GM19099 (cell line): ENCODE measurements at regions not wholly inside any gene's neighbourhood (a gene's known extent, or its start where the extent isn't known, plus 50 kb on each side); places are given as distances from the start of the nearest gene placed in this dataset.
A peak's percentile ranks its signal among the peaks of the same experiment; 100 is the strongest.

ENCODE experiments used
- POLR2A ChIP-seq: IDR thresholded peaks from 3 replicates; pipeline ENCODE4 v1.6.1; 2011; ENCODE audit warnings: low read depth; ENCODE audit not compliant: insufficient read length; ENCODE audit errors: extremely low read depth

DNA sequence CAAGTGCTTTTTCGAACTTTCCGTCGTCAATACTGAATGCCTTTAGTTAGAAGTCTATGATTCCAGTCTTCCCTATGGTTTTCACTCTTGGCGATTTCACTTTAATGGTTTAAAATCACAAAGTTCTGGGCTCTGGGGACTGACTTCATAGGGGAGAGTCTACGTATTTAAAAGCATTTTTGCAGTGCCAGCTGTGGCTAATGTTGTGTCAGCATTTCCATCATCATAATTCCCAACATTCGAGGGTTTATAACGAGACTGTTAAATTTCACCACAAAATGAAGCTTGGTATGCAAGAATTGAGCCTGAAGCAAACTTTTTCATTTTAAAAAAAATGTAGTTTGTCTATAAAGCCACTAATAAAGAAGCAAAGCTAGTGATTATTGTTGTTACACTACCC lies 242.7 kb downstream of the SOX4 start:
- TF ChIP-seq POLR2A: no peak

DNA sequence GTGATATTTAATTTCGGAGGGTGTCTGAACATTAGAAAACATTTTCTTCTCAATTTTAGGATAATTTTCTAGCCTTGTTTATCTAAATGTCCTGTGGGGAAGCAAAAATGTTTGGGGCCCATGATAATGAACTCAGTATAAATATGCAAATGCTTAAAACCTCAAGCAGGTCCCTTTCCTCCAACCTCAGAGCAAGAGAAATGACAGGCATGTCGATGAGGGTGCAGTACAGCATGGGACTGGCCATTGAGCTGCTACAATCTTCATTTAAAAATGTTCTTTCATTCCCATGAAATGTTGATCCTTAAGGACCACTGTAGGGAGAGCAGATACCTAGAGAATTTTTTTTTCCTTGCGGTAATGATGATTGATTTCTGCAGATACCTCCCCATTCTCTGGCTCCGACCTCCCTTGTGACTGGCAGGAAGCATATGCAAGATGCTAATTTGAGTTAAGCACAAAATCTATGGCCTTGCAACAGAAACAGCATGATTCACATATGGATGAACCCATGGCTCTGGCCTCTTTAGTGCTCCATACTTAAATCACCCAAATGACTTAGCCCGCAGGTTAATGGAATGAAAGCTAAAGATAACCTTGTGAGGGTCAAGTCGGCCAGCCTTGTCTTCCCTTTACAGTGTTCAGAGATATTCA lies 243.3 kb downstream of the SOX4 start:
- no peak for TF ChIP-seq POLR2A

DNA sequence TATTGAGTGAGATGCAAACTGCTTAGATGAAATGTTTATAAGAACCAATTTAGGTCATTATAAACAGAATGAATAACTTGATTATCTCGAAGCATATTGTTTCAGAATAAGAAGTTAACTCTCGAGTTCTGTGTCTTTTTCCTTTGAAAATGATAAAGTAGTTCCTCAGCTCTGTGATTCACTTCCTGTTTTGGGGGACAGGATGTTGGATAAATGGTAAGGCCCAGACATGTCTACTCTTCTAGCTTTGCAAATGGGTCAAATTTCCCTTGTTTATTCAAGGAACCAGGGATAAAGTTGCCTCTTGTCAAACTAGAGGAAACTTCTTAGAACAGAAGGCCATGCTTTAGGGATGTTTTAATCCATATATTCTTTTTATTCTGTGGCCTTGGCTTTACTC lies 246.9 kb downstream of the SOX4 start:
- TF ChIP-seq POLR2A: no peak

DNA sequence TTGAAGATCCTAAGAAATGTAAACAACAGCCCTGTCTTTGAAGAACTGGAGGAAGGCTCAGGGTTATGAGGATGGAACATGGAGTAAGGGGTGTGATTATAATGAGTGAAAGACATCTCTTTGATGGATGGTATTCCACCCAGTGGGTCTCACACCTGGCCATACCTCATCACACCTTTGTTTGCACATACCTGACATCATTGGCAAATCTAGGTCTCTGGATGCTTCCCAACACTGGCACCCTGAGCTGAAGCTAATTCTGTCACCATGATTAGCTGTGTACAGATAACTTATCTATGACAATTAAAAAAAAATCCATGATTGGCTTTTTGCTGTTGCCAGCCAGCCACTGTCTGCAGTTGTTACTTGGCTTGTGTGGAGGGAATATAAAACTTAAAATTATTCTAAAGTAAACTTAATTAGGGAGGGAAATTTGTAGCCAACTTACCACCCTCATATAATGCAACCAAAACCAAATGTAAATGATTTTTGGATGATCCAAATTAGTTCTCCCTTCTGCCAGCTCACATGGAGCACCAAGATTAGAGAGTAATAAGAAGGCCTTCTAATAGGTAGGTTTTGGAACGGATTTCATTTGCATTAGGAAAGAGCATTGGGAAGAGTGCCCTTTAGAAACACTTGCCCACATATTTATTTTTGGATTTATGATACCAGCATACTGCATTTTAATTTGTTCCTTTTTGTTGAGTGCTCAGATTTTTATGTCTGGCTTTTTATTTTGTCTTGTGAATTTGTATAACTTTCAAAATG lies 249.5 kb downstream of the SOX4 start:
- TF ChIP-seq POLR2A: no peak

DNA sequence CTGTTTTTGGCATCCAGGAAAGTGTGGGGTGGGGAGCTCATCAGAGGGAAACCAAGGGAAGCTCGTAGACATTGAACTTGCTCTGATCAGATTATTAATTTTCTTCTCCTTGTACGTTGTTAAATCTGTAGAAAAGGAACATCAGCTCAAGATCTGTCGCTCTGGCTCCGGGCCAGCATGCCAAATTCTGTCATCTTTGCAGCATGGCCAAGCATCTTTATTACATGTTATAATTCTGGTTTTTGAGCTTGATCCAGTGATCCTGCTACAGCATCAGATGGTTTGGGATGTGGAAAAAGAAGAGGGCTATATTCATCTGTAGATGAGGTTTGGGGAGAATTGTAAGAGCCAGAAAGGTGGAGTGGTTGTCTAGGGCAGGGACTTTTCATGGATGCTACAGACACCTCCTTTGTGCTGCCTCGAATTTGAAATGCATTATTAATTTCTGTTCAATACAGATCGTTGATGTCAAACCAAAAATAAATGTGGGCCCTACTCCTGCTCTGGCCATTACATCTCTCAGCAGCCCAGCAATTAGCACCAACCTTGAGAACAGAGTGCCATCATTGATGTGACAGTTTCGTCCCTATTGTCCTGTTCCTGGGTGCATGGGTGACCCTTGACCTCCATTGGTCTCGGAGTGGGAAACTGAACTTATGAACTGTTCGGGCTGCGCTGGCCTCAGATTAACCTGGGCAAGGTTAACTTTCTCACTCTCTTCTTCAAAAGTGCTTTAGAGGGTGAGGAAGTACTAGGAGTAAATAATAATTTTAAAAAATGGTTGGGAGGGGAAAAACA lies 250.8 kb downstream of the SOX4 start:
- TF ChIP-seq POLR2A: no peak

- no peak for TF ChIP-seq POLR2A
Measured at GRCh38 chr6:21845018-21845417, 251.5 kb downstream of the SOX4 start.

- TF ChIP-seq POLR2A: no peak
Measured at GRCh38 chr6:21845439-21846140, 252.0 kb downstream of the SOX4 start.

DNA sequence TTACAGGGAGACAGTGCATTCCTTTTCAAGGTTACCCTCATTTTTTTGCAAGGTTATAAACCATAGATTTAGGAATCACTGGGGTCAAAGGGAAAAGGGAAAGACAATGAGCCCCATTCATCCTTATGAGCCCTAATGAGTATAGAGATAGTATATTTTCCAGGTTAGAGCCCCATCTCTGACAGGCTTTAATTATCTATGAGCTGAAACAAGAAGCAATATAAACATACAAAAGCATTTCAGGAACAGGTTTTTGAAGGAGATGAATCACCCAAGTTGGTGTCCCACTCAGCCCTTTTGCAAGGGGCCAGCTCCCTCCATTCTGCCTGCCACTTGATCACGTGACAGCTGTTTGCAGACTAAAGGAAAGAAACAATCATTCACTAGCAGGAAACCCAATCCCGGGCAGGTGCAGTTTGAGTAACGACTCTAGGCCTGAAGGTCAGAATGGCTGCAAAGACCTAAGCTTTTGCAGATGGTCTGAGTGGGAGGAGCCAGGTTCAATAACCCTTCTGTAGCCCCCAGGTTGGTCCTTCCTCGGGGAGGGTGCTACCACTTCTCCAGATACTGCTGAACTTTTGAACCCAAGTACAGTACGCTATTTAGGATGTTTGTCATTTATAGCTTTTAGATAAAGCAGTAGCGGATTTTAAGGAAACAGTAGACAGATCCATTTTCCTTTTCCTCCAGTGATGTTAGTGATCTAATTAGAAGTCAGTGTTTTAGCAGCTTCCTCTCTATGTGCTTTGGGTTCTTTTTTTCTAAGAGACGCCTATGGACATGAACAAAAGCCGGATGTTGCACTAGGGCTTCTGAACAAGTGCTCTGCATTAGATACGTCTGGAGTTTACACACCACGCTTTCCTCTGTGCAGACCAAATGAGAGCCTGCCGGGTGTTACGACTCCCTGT lies 253.2 kb downstream of the SOX4 start:
- peak; percentile 16 for TF ChIP-seq POLR2A

GRCh38 chr6:21847711-21848480 lies 254.3 kb downstream of the SOX4 start:
- no peak for TF ChIP-seq POLR2A

DNA sequence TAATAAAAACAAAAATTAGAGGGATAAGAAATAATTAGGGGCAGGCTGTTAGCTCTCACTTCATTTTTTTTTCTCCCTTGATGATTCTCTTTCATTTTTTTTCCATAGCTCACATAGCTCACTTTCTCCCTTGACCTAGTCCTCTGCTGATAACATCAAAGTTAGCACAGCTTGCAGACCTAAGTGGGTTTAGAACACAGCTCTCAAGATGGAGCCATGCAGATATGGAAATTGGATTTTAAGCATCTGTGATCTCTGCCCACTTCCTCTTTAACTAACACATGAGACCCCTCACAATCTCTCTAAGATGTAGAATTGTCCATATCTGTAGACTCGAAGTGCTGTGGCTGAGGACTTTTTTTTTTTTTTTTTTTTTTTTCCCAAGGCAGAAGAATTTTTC lies 257.1 kb downstream of the SOX4 start:
- TF ChIP-seq POLR2A: no peak

- TF ChIP-seq POLR2A: no peak
Measured at GRCh38 chr6:21855811-21856455, 262.4 kb downstream of the SOX4 start.

- no peak for TF ChIP-seq POLR2A
Measured at GRCh38 chr6:21856456-21856825, 262.9 kb downstream of the SOX4 start.

DNA sequence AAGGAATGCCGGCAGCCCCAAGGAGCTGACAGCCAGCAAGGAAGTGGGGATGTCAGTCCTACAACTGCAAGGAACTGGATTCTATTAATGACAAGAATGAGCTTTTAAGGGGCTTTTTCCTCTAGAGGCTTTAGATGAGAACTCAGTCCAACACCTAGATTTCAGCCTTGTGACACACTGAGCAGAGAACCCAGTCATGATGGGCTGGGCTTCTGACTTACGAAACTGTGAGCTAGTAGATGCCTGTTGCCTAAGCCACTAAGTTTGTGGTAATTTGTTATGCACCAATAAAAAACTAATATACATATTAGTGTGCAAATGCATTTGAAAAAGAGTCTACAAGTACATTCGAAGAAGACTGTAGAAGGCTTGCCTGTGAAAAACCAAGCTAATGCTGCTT lies 263.3 kb downstream of the SOX4 start:
- TF ChIP-seq POLR2A: no peak

- no peak for TF ChIP-seq POLR2A
Measured at GRCh38 chr6:21858076-21858475, 264.5 kb downstream of the SOX4 start.
